ENCODE measurements at regions not wholly inside any gene's neighbourhood (a gene's known extent, or its start where the extent isn't known, plus 50 kb on each side); places are given as distances from the start of the nearest gene placed in this dataset.

DNA sequence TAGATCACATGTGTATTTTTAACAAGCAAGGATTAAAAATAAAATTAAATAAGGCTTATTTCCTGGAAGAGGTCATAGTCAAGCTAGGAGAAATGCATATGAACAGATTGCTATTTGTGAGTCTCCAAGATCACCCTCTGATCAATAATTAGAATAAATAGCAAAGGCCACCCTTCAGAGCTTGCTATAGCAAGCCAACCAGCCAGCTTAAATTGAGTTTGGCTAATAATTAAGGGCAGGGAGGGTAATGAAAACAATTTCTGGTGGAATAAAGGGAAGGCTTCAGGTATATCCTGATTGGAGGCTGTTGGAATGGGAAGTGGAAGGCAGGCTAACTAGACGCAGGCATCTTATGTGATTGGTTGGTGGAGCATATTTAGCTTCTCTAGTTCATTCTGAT lies 403.5 kb downstream of the ARL4A start:
- TF ChIP-seq, protein P1, sequence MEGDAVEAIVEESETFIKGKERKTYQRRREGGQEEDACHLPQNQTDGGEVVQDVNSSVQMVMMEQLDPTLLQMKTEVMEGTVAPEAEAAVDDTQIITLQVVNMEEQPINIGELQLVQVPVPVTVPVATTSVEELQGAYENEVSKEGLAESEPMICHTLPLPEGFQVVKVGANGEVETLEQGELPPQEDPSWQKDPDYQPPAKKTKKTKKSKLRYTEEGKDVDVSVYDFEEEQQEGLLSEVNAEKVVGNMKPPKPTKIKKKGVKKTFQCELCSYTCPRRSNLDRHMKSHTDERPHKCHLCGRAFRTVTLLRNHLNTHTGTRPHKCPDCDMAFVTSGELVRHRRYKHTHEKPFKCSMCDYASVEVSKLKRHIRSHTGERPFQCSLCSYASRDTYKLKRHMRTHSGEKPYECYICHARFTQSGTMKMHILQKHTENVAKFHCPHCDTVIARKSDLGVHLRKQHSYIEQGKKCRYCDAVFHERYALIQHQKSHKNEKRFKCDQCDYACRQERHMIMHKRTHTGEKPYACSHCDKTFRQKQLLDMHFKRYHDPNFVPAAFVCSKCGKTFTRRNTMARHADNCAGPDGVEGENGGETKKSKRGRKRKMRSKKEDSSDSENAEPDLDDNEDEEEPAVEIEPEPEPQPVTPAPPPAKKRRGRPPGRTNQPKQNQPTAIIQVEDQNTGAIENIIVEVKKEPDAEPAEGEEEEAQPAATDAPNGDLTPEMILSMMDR (IDR thresholded peaks at IDR 0.05), result no peak
- no peak for TF ChIP-seq POLR2A (IDR thresholded peaks at IDR 0.05)
- TF ChIP-seq POLR2AphosphoS5 (IDR thresholded peaks at IDR 0.05), result no peak
- TF ChIP-seq EP300 (IDR thresholded peaks at IDR 0.05), result no peak

Data from stomach (tissue), 4 donors.